HG03097 (cell line): ENCODE measurements at regions not wholly inside any gene's neighbourhood (a gene's known extent, or its start where the extent isn't known, plus 50 kb on each side); places are given as distances from the start of the nearest gene placed in this dataset.
"Not testable (repeated sequence)": the region's sequence is repeated elsewhere in the genome, so short reads cannot be mapped to it uniquely, and the experiment has no call there.

ENCODE experiments used
- ATAC-seq: cut with Tn5 transposase; IDR thresholded peaks from one replicate; pipeline ENCODE4 v1.9.1; 2021; ENCODE audit not compliant: unreplicated experiment, low FRiP score

- no peak for ATAC-seq
Observed at GRCh38 chr3:194906970-194907629, 221.4 kb downstream of the FAM43A start.

GRCh38 chr3:194907811-194908210, 222.1 kb downstream of the FAM43A start:
- no peak for ATAC-seq

GRCh38 chr3:194908496-194908895, 222.8 kb downstream of the FAM43A start:
- ATAC-seq = no peak

- ATAC-seq = no peak
Observed at GRCh38 chr3:194908972-194909371, 223.3 kb downstream of the FAM43A start.

- no peak for ATAC-seq
Observed at GRCh38 chr3:194910414-194910984, 224.8 kb downstream of the FAM43A start.

- ATAC-seq = no peak
Observed at GRCh38 chr3:194913316-194913715, 227.6 kb downstream of the FAM43A start.

GRCh38 chr3:194924889-194925288, 239.2 kb downstream of the FAM43A start:
- not testable (repeated sequence) for ATAC-seq

GRCh38 chr3:194925614-194926013, 239.9 kb downstream of the FAM43A start:
- no peak for ATAC-seq

GRCh38 chr3:194928227-194928626, 242.5 kb downstream of the FAM43A start:
- ATAC-seq = no peak

- ATAC-seq = no peak
Observed at GRCh38 chr3:194928831-194929577, 243.3 kb downstream of the FAM43A start.

- no peak for ATAC-seq
Observed at GRCh38 chr3:194929578-194929960, 243.9 kb downstream of the FAM43A start.

- ATAC-seq = no peak
Observed at GRCh38 chr3:194930377-194931204, 244.9 kb downstream of the FAM43A start.

GRCh38 chr3:194931347-194931746, 245.7 kb downstream of the FAM43A start:
- ATAC-seq = no peak

- ATAC-seq = no peak
Observed at GRCh38 chr3:194931865-194932264, 246.2 kb downstream of the FAM43A start.

GRCh38 chr3:194933465-194933864, 247.8 kb downstream of the FAM43A start:
- no peak for ATAC-seq

GRCh38 chr3:194935061-194935460, 249.4 kb downstream of the FAM43A start:
- ATAC-seq = no peak

GRCh38 chr3:194935632-194936470, 250.2 kb downstream of the FAM43A start:
- ATAC-seq = no peak

- ATAC-seq = no peak
Observed at GRCh38 chr3:194936659-194937058, 251.0 kb downstream of the FAM43A start.

GRCh38 chr3:194937144-194937543, 251.5 kb downstream of the FAM43A start:
- no peak for ATAC-seq

GRCh38 chr3:194937882-194938321, 252.2 kb downstream of the FAM43A start:
- no peak for ATAC-seq
